Colonic mucosa (tissue), 4 donors: ENCODE measurements at regions not wholly inside any gene's neighbourhood (a gene's known extent, or its start where the extent isn't known, plus 50 kb on each side); places are given as distances from the start of the nearest gene placed in this dataset.

ENCODE experiments used
- DNase-seq: peaks from one replicate; pipeline ENCODE4 v3.0.0-alpha.2; 2020
- H3K27ac ChIP-seq: fragments of 200-600 bp; one replicate; pipeline ENCODE4 v1.8.0; 2021
- H3K27me3 ChIP-seq: fragments of 200-600 bp; one replicate; pipeline ENCODE4 v1.8.0; 2021
- H3K36me3 ChIP-seq: fragments of 200-600 bp; one replicate; pipeline ENCODE4 v1.8.0; 2021
- H3K4me1 ChIP-seq: fragments of 200-600 bp; one replicate; pipeline ENCODE4 v1.8.0; 2021; ENCODE audit warnings: mild to moderate bottlenecking
- H3K4me3 ChIP-seq: fragments of 200-600 bp; one replicate; pipeline ENCODE4 v1.8.0; 2021
- H3K9ac ChIP-seq, 2 donors: one replicate each; pipeline ENCODE4 v1.7.0; 2013; ENCODE audit warnings: control low read depth in 2 of 2, low read depth in 2 of 2, low read length in 2 of 2
- H3K9me3 ChIP-seq: fragments of 200-600 bp; one replicate; pipeline ENCODE4 v1.8.0; 2021
- CTCF ChIP-seq: fragments of 200-600 bp; IDR thresholded peaks from one replicate; pipeline ENCODE4 v1.8.0; 2022; ENCODE audit warnings: antibody characterized with exemption, mild to moderate bottlenecking
- intact Hi-C: fragments of 100-400 bp; cut with DNase I; formaldehyde crosslinking; loops from one replicate; pipeline ENCODE4 v1.14.1; 2022
- donor health status: healthy.
- donor health status: DM: no; HTN: no; CAD: no.
- donor health status: DM: no; HTN: no; CAD: no.

- H3K9me3 ChIP-seq: no peaks in the 10 kb centered on the region
- no peaks in the 10 kb centered on the region for H3K36me3 ChIP-seq
- H3K27ac ChIP-seq: no peak overlapping the region
- H3K9ac ChIP-seq: no peak overlapping the region
- intact Hi-C loops: no loop called here
- no peaks in the 10 kb centered on the region for H3K4me1 ChIP-seq
- DNase-seq: no peak
- TF ChIP-seq CTCF: no peak
- no peaks in the 10 kb centered on the region for H3K27me3 ChIP-seq
- H3K4me3 ChIP-seq: no peak overlapping the region
Observed at GRCh38 chr3:165455793-165456192, 259.6 kb upstream of the SLITRK3 start.

DNA sequence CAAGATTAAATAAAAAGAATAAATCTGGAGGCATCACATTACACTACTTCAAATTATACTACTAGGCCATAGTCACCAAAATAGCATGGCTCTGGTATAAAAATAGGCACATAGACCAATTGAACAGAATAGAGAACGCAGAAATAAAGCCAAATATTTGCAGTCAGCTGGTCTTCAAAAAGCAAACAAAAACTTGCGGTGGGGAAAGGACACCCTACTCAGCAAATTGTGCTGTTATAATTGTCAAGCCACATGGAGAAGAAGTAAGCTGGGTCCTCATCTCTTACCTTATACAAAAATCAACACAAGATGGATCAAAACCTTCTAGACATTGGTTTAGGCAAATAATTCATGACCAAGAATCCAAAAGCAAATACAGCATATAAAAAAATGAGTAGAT lies 259.2 kb upstream of the SLITRK3 start:
- Histone ChIP-seq H3K4me1 (no peaks in the 10 kb centered on the region), H3K4me3 (no peak overlapping the region), H3K9me3 (no peaks in the 10 kb centered on the region), H3K27ac (no peak overlapping the region), H3K36me3 (no peaks in the 10 kb centered on the region), H3K27me3 (no peaks in the 10 kb centered on the region), H3K9ac (no peak overlapping the region)
- TF ChIP-seq CTCF: no peak
- no peak for DNase-seq
- intact Hi-C loops: no loop called here

- Histone ChIP-seq H3K4me3 (no peak overlapping the region), H3K27ac (no peak overlapping the region), H3K9me3 (no peaks in the 10 kb centered on the region), H3K36me3 (no peaks in the 10 kb centered on the region), H3K9ac (no peak overlapping the region), H3K4me1 (no peaks in the 10 kb centered on the region), H3K27me3 (no peaks in the 10 kb centered on the region)
- intact Hi-C loops: no loop called here
- no peak for DNase-seq
- no peak for TF ChIP-seq CTCF
Observed at GRCh38 chr3:165451371-165452070, 255.3 kb upstream of the SLITRK3 start.

GRCh38 chr3:165446555-165446954 lies 250.4 kb upstream of the SLITRK3 start:
- Histone ChIP-seq H3K4me3 (no peak overlapping the region), H3K9ac (no peak overlapping the region), H3K36me3 (no peaks in the 10 kb centered on the region), H3K27me3 (no peaks in the 10 kb centered on the region), H3K4me1 (no peaks in the 10 kb centered on the region), H3K9me3 (no peaks in the 10 kb centered on the region), H3K27ac (no peak overlapping the region)
- intact Hi-C loops: no loop called here
- TF ChIP-seq CTCF: no peak
- no peak for DNase-seq

- Histone ChIP-seq H3K36me3 (no peaks in the 10 kb centered on the region), H3K27ac (no peak overlapping the region), H3K27me3 (no peaks in the 10 kb centered on the region), H3K9me3 (no peaks in the 10 kb centered on the region), H3K4me1 (no peaks in the 10 kb centered on the region), H3K4me3 (no peak overlapping the region), H3K9ac (no peak overlapping the region)
- no peak for DNase-seq
- TF ChIP-seq CTCF: no peak
- intact Hi-C loops: no loop called here
Observed at GRCh38 chr3:165444745-165445144, 248.6 kb upstream of the SLITRK3 start.
